Bronchial epithelial cell (primary cell): ENCODE measurements at regions not wholly inside any gene's neighbourhood (a gene's known extent, or its start where the extent isn't known, plus 50 kb on each side); places are given as distances from the start of the nearest gene placed in this dataset.
"Not testable (repeated sequence)": the region's sequence is repeated elsewhere in the genome, so short reads cannot be mapped to it uniquely, and the experiment has no call there.

Experiments
- DNase-seq: peaks from one replicate; pipeline ENCODE4 v3.0.0-alpha.2; 2010; ENCODE audit warnings: low read depth
- FAIRE-seq: peaks from 2 replicates; lab custom pipeline; 2011; peaks lifted over from hg19 to GRCh38; lab: Jason Lieb, UNC
- H3K27me3 ChIP-seq: 2 replicates; pipeline ENCODE4 v1.5.1; 2011; ENCODE audit warnings: low read length; ENCODE audit not compliant: control insufficient read depth, insufficient read depth
- H3K36me3 ChIP-seq: 2 replicates; pipeline ENCODE4 v1.5.1; 2011; ENCODE audit warnings: low read length; ENCODE audit not compliant: control insufficient read depth, insufficient read depth
- H3K4me3 ChIP-seq: 2 replicates; pipeline ENCODE4 v1.5.1; 2011; ENCODE audit warnings: mild to moderate bottlenecking, low read depth, low read length, control low read depth

- not testable (repeated sequence) for DNase-seq, FAIRE-seq, H3K27me3 ChIP-seq, H3K36me3 ChIP-seq, H3K4me3 ChIP-seq
These were observed 366.7 kb upstream of the OR4C13 start for GRCh38 chr11:49585495-49585894.

GRCh38 chr11:49608892-49609291 is 343.3 kb upstream of the OR4C13 start:
- DNase-seq, H3K4me3 ChIP-seq, H3K27me3 ChIP-seq, H3K36me3 ChIP-seq, FAIRE-seq: not testable (repeated sequence)

GRCh38 chr11:49623872-49624271 is 328.3 kb upstream of the OR4C13 start:
- not testable (repeated sequence) for H3K27me3 ChIP-seq, FAIRE-seq

DNA sequence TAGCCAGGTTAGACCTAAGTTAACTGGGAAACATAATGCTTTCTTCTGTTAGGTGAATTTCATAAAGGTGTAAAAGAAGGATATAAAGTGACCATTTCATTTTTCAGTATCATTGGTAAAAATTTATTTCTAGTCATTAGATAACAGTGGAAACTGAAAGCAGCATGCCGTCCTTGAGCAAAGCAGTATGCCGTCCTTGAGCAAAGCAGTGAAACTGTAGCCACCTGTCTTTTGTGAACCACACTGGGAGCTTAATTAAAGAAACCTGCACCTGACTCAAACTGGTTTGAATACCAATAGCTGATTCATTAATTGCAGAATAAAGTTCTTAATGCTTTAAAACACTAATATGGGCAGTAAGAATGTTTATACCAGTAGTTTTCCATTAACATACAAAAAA is 281.5 kb upstream of the OR4C13 start:
- not testable (repeated sequence) for H3K4me3 ChIP-seq, H3K36me3 ChIP-seq, H3K27me3 ChIP-seq, DNase-seq, FAIRE-seq

More at GRCh38 chr11:49623872-49624271, 328.3 kb upstream of the OR4C13 start:
- H3K36me3 ChIP-seq, H3K4me3 ChIP-seq, DNase-seq: not testable (repeated sequence)

DNA sequence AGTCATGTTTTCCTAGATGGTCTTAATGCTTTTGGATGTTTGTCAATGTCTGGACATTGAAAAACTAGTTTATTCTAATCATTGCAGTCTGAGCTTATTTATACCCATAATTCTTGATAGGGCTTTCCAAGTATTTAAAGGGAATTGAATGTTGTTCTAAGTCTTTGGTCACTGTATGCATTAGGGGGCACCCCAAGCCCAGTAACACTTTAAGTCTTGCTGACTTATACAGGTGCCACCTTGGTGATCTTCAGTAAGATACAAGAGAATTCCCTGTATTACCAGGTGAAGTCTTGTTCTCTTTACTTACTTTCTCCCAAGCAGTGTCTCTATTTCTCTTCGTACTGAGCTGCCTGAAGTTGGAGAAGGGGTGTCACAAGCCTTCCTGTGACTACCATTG is 250.1 kb upstream of the OR4C13 start:
- H3K27me3 ChIP-seq, H3K4me3 ChIP-seq, H3K36me3 ChIP-seq, DNase-seq, FAIRE-seq: not testable (repeated sequence)

- H3K4me3 ChIP-seq, H3K36me3 ChIP-seq, DNase-seq, FAIRE-seq, H3K27me3 ChIP-seq: not testable (repeated sequence)
These were observed 201.7 kb upstream of the OR4C13 start for GRCh38 chr11:49750447-49750846.

GRCh38 chr11:49750960-49751359 is 201.2 kb upstream of the OR4C13 start:
- not testable (repeated sequence) for H3K4me3 ChIP-seq, DNase-seq, FAIRE-seq, H3K36me3 ChIP-seq, H3K27me3 ChIP-seq

GRCh38 chr11:49780791-49781190 is 171.4 kb upstream of the OR4C13 start:
- not testable (repeated sequence) for H3K36me3 ChIP-seq, H3K4me3 ChIP-seq, FAIRE-seq, DNase-seq, H3K27me3 ChIP-seq

GRCh38 chr11:49782000-49782399 is 170.2 kb upstream of the OR4C13 start:
- H3K27me3 ChIP-seq, H3K36me3 ChIP-seq, DNase-seq, FAIRE-seq, H3K4me3 ChIP-seq: not testable (repeated sequence)

GRCh38 chr11:49783841-49784240 is 168.3 kb upstream of the OR4C13 start:
- not testable (repeated sequence) for H3K27me3 ChIP-seq, H3K36me3 ChIP-seq, DNase-seq, FAIRE-seq, H3K4me3 ChIP-seq

GRCh38 chr11:49789787-49790186 is 162.4 kb upstream of the OR4C13 start:
- H3K36me3 ChIP-seq, DNase-seq, FAIRE-seq, H3K27me3 ChIP-seq, H3K4me3 ChIP-seq: not testable (repeated sequence)

- not testable (repeated sequence) for DNase-seq, H3K27me3 ChIP-seq, H3K4me3 ChIP-seq, H3K36me3 ChIP-seq, FAIRE-seq
These were observed 153.9 kb upstream of the OR4C13 start for GRCh38 chr11:49798206-49798837.

- not testable (repeated sequence) for H3K4me3 ChIP-seq, DNase-seq, H3K36me3 ChIP-seq, H3K27me3 ChIP-seq, FAIRE-seq
These were observed 134.3 kb upstream of the OR4C13 start for GRCh38 chr11:49817705-49818430.

DNA sequence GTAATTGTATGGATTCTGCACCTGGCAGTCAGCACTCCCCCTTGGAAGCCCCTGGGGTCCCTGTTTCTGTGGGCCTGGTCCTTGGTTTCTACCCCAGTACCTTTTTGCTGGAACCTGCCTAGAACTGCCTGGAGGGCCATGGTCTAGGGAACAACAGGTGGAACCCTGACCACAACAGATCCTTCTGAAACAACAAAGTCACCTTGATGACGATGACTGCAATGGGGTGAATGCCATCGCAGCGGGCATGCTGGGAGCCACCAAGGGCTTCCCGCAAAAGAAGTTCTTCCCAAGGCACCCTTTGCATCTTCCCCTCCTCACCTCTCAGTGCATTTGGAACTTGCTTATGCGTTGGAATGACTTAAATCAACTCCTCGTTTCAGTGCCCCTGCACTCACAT is 129.0 kb upstream of the OR4C13 start:
- not testable (repeated sequence) for H3K36me3 ChIP-seq, DNase-seq, H3K4me3 ChIP-seq, FAIRE-seq, H3K27me3 ChIP-seq
